MM.1S (cell line): ENCODE measurements at regions not wholly inside any gene's neighbourhood (a gene's known extent, or its start where the extent isn't known, plus 50 kb on each side); places are given as distances from the start of the nearest gene placed in this dataset.

ENCODE experiments used
- DNase-seq: peaks from one replicate; pipeline ENCODE4 v3.0.0-alpha.2; 2015
- H2AFZ ChIP-seq: fragments of 300-600 bp; sonication (generic); 2 replicates; pipeline ENCODE4 v1.6.0; 2016; ENCODE audit warnings: antibody characterized with exemption, low read length
- H3F3A ChIP-seq: fragments of 300-600 bp; sonication (generic); 2 replicates; pipeline ENCODE4 v1.6.1; 2016; ENCODE audit warnings: mild to moderate bottlenecking, antibody characterized with exemption, low read length, moderate library complexity, mixed read lengths; ENCODE audit not compliant: insufficient read depth
- H3K27ac ChIP-seq: fragments of 300-600 bp; sonication (generic); 2 replicates; pipeline ENCODE4 v1.5.1; 2016; ENCODE audit warnings: mild to moderate bottlenecking, low read length
- H3K27me3 ChIP-seq: fragments of 300-600 bp; sonication (generic); replicated peaks from 2 replicates; pipeline ENCODE4 v1.6.0; 2016; ENCODE audit warnings: low read length; ENCODE audit not compliant: insufficient read depth
- H3K36me3 ChIP-seq: fragments of 300-600 bp; sonication (generic); replicated peaks from 2 replicates; pipeline ENCODE4 v1.6.1; 2016; ENCODE audit warnings: mild to moderate bottlenecking, low read length, mixed read lengths; ENCODE audit not compliant: insufficient read depth
- H3K4me1 ChIP-seq: fragments of 300-600 bp; sonication (generic); 2 replicates; pipeline ENCODE4 v1.6.1; 2016; ENCODE audit warnings: low read length, mixed read lengths
- H3K4me2 ChIP-seq: fragments of 300-600 bp; sonication (generic); 2 replicates; pipeline ENCODE4 v1.6.0; 2016; ENCODE audit warnings: low read depth, low read length
- H3K4me3 ChIP-seq: fragments of 300-600 bp; sonication (generic); 2 replicates; pipeline ENCODE4 v1.5.1; 2016; ENCODE audit warnings: low read length, mixed read lengths
- H3K79me2 ChIP-seq: fragments of 300-600 bp; sonication (generic); 2 replicates; pipeline ENCODE4 v1.6.1; 2016; ENCODE audit warnings: mixed run types, low read length, mixed read lengths
- H3K9ac ChIP-seq: fragments of 300-600 bp; sonication (generic); 2 replicates; pipeline ENCODE4 v1.6.1; 2016; ENCODE audit warnings: low read length, mixed read lengths
- H3K9me2 ChIP-seq: fragments of 300-600 bp; sonication (generic); replicated peaks from 2 replicates; pipeline ENCODE4 v1.6.1; 2016; ENCODE audit warnings: mild to moderate bottlenecking, low read length, mixed read lengths; ENCODE audit not compliant: insufficient read depth
- H3K9me3 ChIP-seq: fragments of 300-600 bp; sonication (generic); replicated peaks from 2 replicates; pipeline ENCODE4 v1.6.1; 2016; ENCODE audit warnings: mild to moderate bottlenecking, low read length, mixed read lengths; ENCODE audit not compliant: insufficient read depth
- H4K20me1 ChIP-seq: fragments of 300-600 bp; sonication (generic); 2 replicates; pipeline ENCODE4 v1.6.1; 2016; ENCODE audit warnings: mild to moderate bottlenecking, low read length, moderate library complexity, mixed read lengths; ENCODE audit not compliant: insufficient read depth
- EZH2 ChIP-seq: fragments of 300-600 bp; sonication (generic); optimal IDR thresholded peaks from 2 replicates; pipeline ENCODE3; 2017; ENCODE audit warnings: low read depth, mild to moderate bottlenecking, antibody characterized with exemption, low read length, mixed read lengths
- EZH2phosphoT487 ChIP-seq: fragments of 300-600 bp; sonication (generic); IDR thresholded peaks from 2 replicates; pipeline ENCODE4 v1.6.1; 2018; ENCODE audit warnings: antibody characterized with exemption, low read length
- TF ChIP-seq, protein P1 (sequence below): fragments of 300-600 bp; sonication (generic); IDR thresholded peaks from 2 replicates; pipeline ENCODE4 v1.5.1; 2016; ENCODE audit warnings: antibody characterized with exemption, low read length, mixed read lengths

- Histone ChIP-seq H3K36me3 (no peaks in the 10 kb centered on the region), H4K20me1 (no peaks in the 10 kb centered on the region), H3K79me2 (no peaks in the 10 kb centered on the region), H3K27ac (no peak overlapping the region), H3K4me3 (no peak overlapping the region), H3K4me2 (no peak overlapping the region), H3F3A (no peaks in the 10 kb centered on the region), H3K4me1 (no peaks in the 10 kb centered on the region), H3K9me2 (no peaks in the 10 kb centered on the region), H3K9me3 (no peaks in the 10 kb centered on the region), H3K27me3 (no peaks in the 10 kb centered on the region), H2AFZ (no peak overlapping the region), H3K9ac (no peak overlapping the region)
- TF ChIP-seq, protein P1, sequence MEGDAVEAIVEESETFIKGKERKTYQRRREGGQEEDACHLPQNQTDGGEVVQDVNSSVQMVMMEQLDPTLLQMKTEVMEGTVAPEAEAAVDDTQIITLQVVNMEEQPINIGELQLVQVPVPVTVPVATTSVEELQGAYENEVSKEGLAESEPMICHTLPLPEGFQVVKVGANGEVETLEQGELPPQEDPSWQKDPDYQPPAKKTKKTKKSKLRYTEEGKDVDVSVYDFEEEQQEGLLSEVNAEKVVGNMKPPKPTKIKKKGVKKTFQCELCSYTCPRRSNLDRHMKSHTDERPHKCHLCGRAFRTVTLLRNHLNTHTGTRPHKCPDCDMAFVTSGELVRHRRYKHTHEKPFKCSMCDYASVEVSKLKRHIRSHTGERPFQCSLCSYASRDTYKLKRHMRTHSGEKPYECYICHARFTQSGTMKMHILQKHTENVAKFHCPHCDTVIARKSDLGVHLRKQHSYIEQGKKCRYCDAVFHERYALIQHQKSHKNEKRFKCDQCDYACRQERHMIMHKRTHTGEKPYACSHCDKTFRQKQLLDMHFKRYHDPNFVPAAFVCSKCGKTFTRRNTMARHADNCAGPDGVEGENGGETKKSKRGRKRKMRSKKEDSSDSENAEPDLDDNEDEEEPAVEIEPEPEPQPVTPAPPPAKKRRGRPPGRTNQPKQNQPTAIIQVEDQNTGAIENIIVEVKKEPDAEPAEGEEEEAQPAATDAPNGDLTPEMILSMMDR = no peak
- no peak for TF ChIP-seq EZH2
- no peak for TF ChIP-seq EZH2phosphoT487
- no peak for DNase-seq
Observed at GRCh38 chr18:43710135-43710534, 432.8 kb upstream of the SYT4 start.

- H2AFZ ChIP-seq = no peak overlapping the region
- no peaks in the 10 kb centered on the region for H4K20me1 ChIP-seq
- no peaks in the 10 kb centered on the region for H3K27me3 ChIP-seq
- no peak for DNase-seq
- no peak overlapping the region for H3K27ac ChIP-seq
- no peaks in the 10 kb centered on the region for H3K9me2 ChIP-seq
- H3K4me3 ChIP-seq = no peak overlapping the region
- no peak overlapping the region for H3K9ac ChIP-seq
- H3K9me3 ChIP-seq = no peaks in the 10 kb centered on the region
- no peaks in the 10 kb centered on the region for H3K36me3 ChIP-seq
- no peak overlapping the region for H3K4me2 ChIP-seq
- H3K79me2 ChIP-seq = no peaks in the 10 kb centered on the region
- no peaks in the 10 kb centered on the region for H3K4me1 ChIP-seq
- TF ChIP-seq EZH2 = no peak
- TF ChIP-seq, protein P1 = no peak
- TF ChIP-seq EZH2phosphoT487 = no peak
- no peaks in the 10 kb centered on the region for H3F3A ChIP-seq
Observed at GRCh38 chr18:43714343-43715010, 437.2 kb upstream of the SYT4 start.

DNA sequence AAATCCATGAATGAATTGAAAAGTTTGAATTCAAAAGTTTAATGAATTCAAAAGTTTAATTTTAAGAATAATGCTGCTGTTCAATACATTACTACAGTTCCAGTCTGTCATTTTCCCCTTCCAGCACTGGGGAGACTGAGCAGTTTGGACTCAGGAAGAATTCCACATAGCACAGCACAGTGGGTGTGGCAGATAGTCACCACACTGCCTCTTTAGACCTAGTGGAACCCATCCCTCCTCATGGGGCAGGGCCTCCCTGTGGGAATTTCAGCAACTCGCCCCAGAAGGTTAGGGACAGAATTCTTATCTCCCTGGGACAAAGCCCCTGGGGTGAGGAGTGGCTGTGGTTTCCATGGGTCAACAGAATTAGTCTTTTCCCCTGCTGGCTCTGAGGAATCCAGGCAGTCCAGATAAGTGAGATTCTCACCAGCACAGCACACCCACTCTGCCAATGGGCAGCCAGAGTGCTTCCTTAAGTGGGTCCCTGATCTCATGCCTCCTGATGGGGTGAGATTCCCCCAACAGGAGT is 442.0 kb upstream of the SYT4 start:
- H3K4me3 ChIP-seq = no peak overlapping the region
- H3F3A ChIP-seq = no peaks in the 10 kb centered on the region
- no peak overlapping the region for H3K4me2 ChIP-seq
- no peaks in the 10 kb centered on the region for H3K9me3 ChIP-seq
- no peaks in the 10 kb centered on the region for H4K20me1 ChIP-seq
- TF ChIP-seq EZH2 (no peak), EZH2phosphoT487 (no peak)
- TF ChIP-seq, protein P1 = no peak
- no peak overlapping the region for H3K9ac ChIP-seq
- no peaks in the 10 kb centered on the region for H3K36me3 ChIP-seq
- no peaks in the 10 kb centered on the region for H3K9me2 ChIP-seq
- H3K79me2 ChIP-seq = no peaks in the 10 kb centered on the region
- DNase-seq = no peak
- H3K27me3 ChIP-seq = no peaks in the 10 kb centered on the region
- H3K4me1 ChIP-seq = no peaks in the 10 kb centered on the region
- no peak overlapping the region for H2AFZ ChIP-seq
- H3K27ac ChIP-seq = no peak overlapping the region
